ENCODE measurements at regions not wholly inside any gene's neighbourhood (a gene's known extent, or its start where the extent isn't known, plus 50 kb on each side); places are given as distances from the start of the nearest gene placed in this dataset.

DNA sequence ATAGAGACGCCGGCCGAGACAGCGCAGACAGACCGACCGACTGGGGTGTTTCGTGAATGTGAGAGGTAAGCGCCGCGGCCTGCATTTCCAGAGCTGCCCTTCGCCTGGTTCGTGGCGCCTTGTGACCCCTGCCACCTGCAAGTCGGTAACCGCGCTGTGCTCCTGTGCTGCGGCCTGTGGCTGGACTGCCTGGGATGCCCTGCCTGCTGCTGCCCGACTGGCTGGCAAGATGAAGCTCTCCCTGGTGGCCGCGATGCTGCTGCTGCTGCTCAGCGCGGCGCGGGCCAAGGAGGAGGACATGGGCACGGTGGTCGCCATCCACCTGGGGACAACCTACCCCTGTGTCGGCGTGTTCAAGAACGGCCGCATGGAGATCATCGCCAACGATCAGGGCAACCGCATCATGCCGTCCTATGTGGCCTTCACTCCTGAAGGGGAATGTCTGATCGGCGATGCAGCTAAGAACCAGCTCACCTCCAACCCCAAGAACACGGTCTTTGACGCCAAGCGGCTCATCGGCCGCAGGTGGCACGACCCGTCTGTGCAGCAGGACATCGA, 150.8 kb downstream of the RRAGC start:
- Mint-ChIP-seq H3K27ac (no peak overlapping the region), H3K4me3 (no peak overlapping the region), H3K36me3 (peaks cover 3% of the 10 kb centered on the region), H3K4me1 (no peaks in the 10 kb centered on the region), H3K9me3 (peaks cover 24% of the 10 kb centered on the region), H3K27me3 (peaks cover 20% of the 10 kb centered on the region)

DNA sequence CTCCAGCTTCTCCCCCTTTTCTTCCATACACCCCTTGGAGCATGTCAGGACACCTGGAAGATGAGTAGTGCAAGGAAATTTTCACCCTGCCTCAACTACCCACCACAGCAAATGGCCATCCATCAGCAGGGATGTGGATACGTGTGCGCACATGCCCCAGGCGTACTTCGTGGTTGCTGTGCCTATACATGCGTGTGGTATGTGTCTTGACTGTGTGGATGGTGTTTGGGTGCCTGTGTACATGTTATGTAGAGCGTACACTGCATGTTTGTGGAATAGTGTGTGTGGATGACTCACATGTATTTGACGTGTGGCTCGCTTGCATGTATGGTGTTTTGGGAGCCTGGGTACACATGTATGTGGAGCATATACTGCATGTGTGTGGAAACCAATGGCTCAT, 158.5 kb downstream of the RRAGC start:
- Mint-ChIP-seq H3K27me3 (peaks cover 28% of the 10 kb centered on the region), H3K9me3 (peaks cover 13% of the 10 kb centered on the region), H3K4me1 (no peaks in the 10 kb centered on the region), H3K36me3 (no peaks in the 10 kb centered on the region), H3K27ac (no peak overlapping the region), H3K4me3 (no peak overlapping the region)

DNA sequence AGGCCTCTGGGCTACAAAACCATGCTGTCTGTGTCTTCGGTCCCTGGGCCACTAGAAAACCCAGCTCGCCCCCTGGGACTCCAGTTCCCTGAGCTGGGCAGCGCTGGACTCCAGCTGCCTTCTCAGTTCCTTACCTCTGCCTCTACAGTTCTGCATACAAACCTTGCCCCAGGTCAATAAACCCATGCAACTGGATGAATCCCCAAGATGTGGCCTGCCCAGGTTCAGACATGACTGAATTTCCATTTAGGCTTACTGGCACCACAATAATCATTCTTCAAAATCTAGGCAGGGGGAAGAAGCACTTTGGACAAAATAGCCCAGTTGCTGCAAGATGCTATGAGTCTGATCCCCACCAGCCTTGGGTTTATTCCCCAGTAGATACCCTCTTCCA, 159.5 kb downstream of the RRAGC start:
- Mint-ChIP-seq H3K27me3 (peaks cover 23% of the 10 kb centered on the region), H3K9me3 (peaks cover 7% of the 10 kb centered on the region), H3K4me3 (no peak overlapping the region), H3K27ac (no peak overlapping the region), H3K4me1 (no peaks in the 10 kb centered on the region), H3K36me3 (no peaks in the 10 kb centered on the region)

DNA sequence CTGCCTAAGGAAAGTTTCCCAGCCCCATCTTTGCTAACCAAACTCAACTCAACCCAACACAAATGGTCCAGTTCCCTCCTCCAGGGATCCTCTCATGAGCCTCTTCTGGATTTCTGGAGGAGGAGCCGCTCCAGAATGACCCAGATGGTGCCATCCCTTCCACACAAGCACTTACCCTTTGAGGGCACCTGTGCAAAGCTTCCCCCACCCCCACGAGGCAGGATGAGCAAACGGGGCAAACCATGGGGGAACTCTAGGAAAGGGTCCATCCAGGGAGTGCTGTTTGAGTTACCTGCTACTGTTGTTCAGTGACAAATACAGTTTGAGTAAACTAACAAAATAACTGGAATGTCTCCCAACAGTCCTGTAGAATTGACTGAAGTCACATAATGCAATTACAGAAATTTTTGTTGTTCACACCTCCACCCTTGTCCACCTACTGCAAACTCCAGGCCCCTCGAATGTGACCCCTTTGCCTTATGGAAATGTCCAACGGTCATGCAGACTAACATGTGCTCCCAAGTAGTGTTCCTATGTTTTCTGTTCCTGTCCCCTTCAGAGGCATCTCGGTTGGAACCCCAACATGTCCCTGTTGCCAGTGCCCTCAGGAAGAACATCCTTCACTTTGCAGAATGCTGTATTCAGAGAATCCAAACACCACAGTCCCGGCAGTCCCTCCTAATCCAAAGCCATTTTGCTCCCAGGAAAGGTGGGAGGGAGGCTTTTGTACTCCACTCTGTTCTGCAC, 160.1 kb downstream of the RRAGC start:
- no peaks in the 10 kb centered on the region for H3K36me3 Mint-ChIP-seq
- peaks cover 4% of the 10 kb centered on the region for H3K9me3 Mint-ChIP-seq
- H3K4me3 Mint-ChIP-seq = no peak overlapping the region
- no peaks in the 10 kb centered on the region for H3K4me1 Mint-ChIP-seq
- H3K27ac Mint-ChIP-seq = no peak overlapping the region
- H3K27me3 Mint-ChIP-seq = peaks cover 21% of the 10 kb centered on the region

DNA sequence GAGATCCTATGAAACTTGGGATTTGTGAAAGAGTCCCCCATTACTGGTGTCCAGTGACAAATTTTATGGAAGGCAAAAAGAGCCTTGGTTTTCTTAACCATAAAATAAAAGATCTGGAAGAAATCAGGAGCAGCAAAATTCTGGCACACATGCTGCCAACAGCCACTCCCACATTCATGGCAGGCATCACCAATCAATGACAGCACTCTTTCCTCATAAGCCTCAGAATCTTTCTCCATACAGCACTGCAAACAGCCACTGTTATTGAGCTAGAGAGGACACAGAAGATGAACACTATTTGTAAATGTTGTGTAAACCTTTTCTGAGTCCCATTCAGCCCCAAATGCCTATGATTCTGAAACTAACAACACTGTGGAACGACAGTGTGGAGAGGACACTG, 162.2 kb downstream of the RRAGC start:
- Mint-ChIP-seq H3K27me3 (peaks cover 15% of the 10 kb centered on the region), H3K27ac (no peak overlapping the region), H3K4me3 (no peak overlapping the region), H3K4me1 (no peaks in the 10 kb centered on the region), H3K36me3 (no peaks in the 10 kb centered on the region), H3K9me3 (no peaks in the 10 kb centered on the region)

DNA sequence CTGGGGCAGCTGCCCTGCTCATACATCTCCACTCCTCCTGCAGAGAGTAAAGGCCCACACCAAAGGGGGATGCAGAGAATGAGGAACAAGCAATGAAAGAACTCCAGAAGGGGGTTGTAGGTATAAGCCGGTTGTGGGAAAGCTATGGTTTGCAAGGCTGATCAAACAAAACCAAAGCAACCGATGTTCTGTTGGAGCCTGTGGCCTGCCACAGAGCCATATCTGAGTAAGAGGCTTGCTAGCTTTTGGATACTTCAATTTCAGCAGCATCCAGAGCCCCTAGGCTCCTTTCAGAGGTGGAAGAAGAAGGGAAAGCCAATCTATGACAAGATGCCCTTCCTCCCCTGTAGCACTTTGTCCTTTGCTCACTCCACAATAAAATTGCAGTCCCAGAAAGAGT, 163.2 kb downstream of the RRAGC start:
- no peaks in the 10 kb centered on the region for H3K36me3 Mint-ChIP-seq
- H3K9me3 Mint-ChIP-seq = no peaks in the 10 kb centered on the region
- H3K27ac Mint-ChIP-seq = no peak overlapping the region

DNA sequence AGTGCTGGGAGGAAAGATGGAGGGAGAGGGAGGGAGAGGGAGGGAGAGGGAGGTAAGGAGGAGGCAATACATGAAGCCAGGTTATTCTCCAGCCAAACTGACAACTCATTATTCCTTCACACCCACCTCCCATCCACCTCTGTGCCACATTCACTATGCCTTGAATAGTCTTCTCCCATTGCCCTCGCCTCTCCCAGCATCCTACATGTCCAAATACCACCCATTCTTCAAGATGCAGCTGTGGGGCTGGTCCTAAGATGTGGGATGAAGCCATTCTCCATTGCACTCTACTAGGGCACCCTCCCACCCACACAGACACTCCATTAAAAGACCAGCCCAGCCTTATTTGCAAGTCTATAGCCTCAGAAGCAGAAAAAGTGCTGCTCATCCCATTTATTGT, 165.8 kb downstream of the RRAGC start:
- Mint-ChIP-seq H3K27me3 (peaks cover 17% of the 10 kb centered on the region), H3K4me3 (no peak overlapping the region), H3K9me3 (no peaks in the 10 kb centered on the region), H3K27ac (no peak overlapping the region), H3K4me1 (no peaks in the 10 kb centered on the region), H3K36me3 (no peaks in the 10 kb centered on the region)

More for the DNA sequence above, 163.2 kb downstream of the RRAGC start:
- H3K4me1 Mint-ChIP-seq = no peaks in the 10 kb centered on the region
- H3K4me3 Mint-ChIP-seq = no peak overlapping the region
- H3K27me3 Mint-ChIP-seq = peaks cover 11% of the 10 kb centered on the region

DNA sequence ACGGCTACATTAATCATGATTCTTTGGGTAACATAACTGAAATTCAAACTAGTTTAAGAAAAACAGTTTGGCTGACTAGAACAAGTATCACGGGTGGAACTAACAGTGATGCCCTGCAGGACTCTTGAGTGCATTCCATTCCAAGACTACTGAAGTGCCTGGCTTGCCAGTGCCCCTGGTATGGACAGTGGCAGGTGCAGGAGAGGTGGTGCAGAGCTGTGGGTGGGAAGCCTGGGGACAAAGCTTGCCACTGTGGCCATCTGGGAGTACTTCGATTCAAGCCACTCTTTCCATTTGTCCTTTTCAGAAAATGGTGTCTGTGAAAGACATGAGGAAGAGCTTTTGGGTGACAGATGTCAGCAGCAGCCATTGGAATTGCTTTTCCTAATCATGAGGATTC, 166.5 kb downstream of the RRAGC start:
- Mint-ChIP-seq H3K4me1 (no peaks in the 10 kb centered on the region), H3K4me3 (no peak overlapping the region), H3K27me3 (peaks cover 16% of the 10 kb centered on the region), H3K36me3 (no peaks in the 10 kb centered on the region), H3K27ac (no peak overlapping the region), H3K9me3 (no peaks in the 10 kb centered on the region)

DNA sequence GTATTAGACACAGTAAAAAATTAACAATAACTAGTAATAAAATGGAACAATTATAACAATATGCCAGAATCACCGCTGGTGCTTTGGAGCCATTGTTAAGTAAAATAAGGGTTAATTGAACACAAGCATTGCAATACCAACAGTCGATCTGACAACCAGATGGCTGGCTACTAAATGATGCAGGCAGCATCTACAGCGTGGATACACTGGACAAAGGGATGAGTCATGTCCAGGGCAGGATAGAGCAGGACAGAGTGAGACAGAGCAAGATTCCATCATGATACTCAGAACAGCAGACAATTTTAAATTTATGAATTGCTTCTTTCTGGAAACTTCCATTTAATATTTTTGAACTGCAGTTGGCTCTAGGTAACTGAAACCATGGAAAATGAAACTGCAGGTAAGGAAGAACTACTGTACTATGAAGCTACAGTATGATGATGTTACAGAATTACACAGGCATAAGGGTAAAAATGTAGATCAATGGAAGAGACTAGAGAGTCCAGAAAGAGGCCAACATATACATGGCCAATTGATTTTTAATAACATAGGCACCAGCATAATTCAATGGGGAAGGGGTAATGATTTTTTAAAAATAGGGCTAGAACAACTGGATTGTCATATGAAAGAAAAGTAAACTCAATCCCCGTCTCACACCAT, 168.7 kb downstream of the RRAGC start:
- Mint-ChIP-seq H3K4me3 (no peak overlapping the region), H3K27me3 (peaks cover 28% of the 10 kb centered on the region), H3K4me1 (no peaks in the 10 kb centered on the region)

DNA sequence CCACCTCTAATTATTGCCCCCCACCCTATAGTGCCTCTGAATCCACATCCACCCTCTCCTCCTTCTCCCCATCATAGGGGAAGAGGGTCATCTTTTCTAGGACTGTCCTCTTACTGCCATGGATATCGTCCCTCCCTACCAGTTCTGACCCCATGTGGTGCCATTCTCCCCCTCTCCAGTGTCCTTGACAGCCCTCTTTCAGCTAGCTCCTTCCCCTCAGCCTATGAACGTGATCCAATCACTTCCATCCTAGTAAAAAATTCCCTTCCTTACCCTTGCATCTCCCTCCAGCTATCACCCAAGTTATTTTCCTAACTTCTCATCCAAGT, 172.7 kb downstream of the RRAGC start:
- no peak overlapping the region for H3K4me3 Mint-ChIP-seq
- no peak overlapping the region for H3K27ac Mint-ChIP-seq
- H3K9me3 Mint-ChIP-seq = no peaks in the 10 kb centered on the region
- no peaks in the 10 kb centered on the region for H3K36me3 Mint-ChIP-seq
- no peaks in the 10 kb centered on the region for H3K4me1 Mint-ChIP-seq
- H3K27me3 Mint-ChIP-seq = peaks cover 29% of the 10 kb centered on the region

More for the DNA sequence above, 168.7 kb downstream of the RRAGC start:
- H3K9me3 Mint-ChIP-seq = no peaks in the 10 kb centered on the region
- H3K27ac Mint-ChIP-seq = no peak overlapping the region
- no peaks in the 10 kb centered on the region for H3K36me3 Mint-ChIP-seq

DNA sequence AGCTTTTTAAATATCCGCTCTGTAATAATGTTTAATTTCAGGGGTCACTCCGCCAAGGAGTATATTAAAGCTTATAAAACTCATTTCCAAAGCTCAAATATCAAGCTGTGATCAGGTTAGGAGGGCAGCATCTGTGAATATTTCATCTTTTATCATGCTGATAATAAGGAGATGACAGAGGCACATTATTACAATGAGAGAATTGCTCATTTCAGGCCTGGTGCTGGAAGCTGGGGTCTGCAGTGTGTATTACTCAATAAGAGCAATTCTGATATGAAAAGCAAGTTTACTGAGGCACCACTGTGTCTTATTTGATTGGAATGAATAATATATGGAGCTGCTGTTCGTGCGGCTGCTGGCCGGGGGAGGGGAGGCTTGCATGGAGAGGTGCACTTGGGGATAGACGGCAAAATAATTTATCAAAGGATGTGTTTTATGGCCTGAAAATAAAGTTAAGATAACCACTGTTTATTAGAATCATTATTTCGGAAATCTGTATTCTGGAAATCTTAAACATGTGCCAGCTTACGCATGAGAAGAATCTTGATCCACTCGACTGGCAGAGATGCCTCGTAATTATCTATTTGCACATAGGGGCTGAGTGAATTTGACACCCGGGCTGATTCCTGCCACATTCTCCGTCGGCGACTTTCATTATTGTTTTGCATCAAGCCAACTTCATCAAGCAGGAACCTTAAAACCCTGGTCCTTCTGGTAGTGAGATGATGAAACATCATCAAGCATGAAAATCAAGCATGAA, 173.2 kb downstream of the RRAGC start:
- H3K36me3 Mint-ChIP-seq = no peaks in the 10 kb centered on the region
- no peaks in the 10 kb centered on the region for H3K9me3 Mint-ChIP-seq
- H3K27me3 Mint-ChIP-seq = peaks cover 29% of the 10 kb centered on the region
- no peak overlapping the region for H3K27ac Mint-ChIP-seq
- H3K4me3 Mint-ChIP-seq = no peak overlapping the region
- no peaks in the 10 kb centered on the region for H3K4me1 Mint-ChIP-seq

DNA sequence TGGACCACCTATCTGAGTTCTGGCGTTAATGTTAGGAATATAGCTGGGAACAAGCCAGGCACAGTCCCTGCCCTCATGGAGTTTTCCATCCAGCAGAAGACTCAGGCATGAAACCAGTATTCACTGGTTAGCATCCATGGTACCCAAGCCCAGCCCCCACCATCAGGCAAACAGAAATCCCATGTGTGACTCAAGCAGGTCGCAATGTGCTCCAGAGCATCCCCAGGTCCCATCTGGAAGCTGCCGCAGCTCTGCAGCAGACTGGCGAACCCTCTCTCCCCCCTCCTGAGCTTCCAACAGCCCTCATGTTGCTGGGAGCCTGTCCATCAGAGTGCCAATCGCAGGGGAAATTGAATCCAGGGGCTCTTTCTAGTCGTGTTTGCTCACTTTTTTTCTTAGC, 174.2 kb downstream of the RRAGC start:
- H3K9me3 Mint-ChIP-seq = no peaks in the 10 kb centered on the region
- H3K4me3 Mint-ChIP-seq = no peak overlapping the region
- H3K4me1 Mint-ChIP-seq = no peaks in the 10 kb centered on the region
- no peak overlapping the region for H3K27ac Mint-ChIP-seq
- peaks cover 27% of the 10 kb centered on the region for H3K27me3 Mint-ChIP-seq
- no peaks in the 10 kb centered on the region for H3K36me3 Mint-ChIP-seq

DNA sequence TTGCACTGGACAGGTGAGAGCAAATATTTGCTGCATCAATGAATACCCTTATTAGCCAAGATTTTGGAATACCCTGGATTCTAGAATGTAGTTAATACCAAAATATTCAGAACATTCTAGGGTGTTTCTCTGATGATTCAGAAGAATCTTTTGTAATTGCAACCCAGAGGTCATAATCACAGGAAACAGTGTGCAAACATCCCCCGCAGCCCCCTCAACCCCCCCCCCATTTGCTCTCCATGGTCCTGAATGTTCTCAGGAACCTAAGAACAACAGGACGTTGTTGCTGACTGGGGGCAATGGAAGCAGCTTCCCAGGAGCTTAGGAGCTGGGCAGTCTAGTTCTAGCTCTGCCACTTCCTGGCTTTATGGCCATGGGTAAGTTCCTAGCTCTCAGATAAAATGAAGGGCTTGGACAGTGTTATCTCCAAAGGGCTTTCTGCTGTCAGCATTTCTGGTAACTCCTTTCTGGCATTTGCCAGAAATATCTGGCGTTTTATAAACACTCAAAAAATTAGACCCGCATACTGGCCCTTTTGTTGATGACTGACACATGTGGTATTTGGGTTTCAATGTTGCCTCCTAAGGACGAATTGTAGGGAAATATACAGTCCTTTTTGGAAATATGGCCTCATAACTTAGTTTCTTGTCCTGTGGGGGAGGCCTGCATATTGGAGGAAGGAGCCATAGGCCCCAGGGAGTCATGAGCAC, 178.6 kb downstream of the RRAGC start:
- no peaks in the 10 kb centered on the region for H3K9me3 Mint-ChIP-seq
- no peak overlapping the region for H3K4me3 Mint-ChIP-seq
- H3K27me3 Mint-ChIP-seq = peaks cover 7% of the 10 kb centered on the region
- H3K4me1 Mint-ChIP-seq = no peaks in the 10 kb centered on the region
- H3K27ac Mint-ChIP-seq = no peak overlapping the region
- no peaks in the 10 kb centered on the region for H3K36me3 Mint-ChIP-seq

DNA sequence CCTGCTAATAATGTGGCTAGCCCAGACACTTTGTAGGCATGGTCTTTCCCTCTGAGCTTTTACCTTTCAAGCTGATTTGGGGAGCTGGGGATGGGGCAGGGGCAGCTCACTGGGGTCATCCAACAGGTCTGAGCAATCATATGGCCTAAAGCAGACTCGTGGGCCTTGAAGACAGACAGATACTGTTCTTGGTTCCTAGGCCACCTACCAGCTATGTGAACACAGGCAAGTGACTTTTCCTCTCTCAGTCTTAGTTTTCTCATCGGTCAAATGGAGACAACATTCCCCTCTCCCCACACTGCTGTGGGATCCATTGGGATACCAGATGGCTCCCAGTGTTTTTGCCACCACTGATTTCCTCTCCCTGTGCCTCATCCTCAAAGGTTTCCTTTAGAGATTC, 181.8 kb downstream of the RRAGC start:
- Mint-ChIP-seq H3K36me3 (no peaks in the 10 kb centered on the region), H3K27me3 (peaks cover 2% of the 10 kb centered on the region), H3K27ac (no peak overlapping the region), H3K4me3 (no peak overlapping the region), H3K4me1 (no peaks in the 10 kb centered on the region), H3K9me3 (no peaks in the 10 kb centered on the region)

DNA sequence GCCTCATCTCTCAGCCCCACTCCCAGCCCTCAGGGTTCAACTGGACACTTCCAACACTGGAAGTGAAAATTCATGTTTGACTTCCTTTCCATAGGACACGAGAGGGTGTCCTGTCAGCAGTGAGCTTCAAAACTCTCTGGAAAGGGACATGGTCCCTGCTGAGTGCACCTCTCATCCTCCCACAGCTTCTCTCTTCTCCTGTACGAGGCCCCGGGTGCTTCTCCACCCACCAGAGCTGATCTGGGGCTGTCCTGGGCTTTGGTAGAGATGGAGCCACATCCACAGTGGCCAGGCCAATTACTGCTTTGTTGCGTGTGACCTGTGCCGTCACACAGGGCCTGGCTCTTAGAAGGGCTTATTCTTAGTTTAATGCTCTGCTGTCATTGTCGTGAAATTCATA, 182.3 kb downstream of the RRAGC start:
- Mint-ChIP-seq H3K27ac (no peak overlapping the region), H3K4me3 (no peak overlapping the region), H3K9me3 (no peaks in the 10 kb centered on the region), H3K36me3 (no peaks in the 10 kb centered on the region), H3K27me3 (peaks cover 2% of the 10 kb centered on the region), H3K4me1 (no peaks in the 10 kb centered on the region)

Data from activated naive CD4-positive, alpha-beta T cell treated with anti-CD3 and anti-CD28 coated beads, Interleukin-2, amount 50 U/mL, for 24 hours (primary cell).